GM23338 (cell line): ENCODE measurements at regions not wholly inside any gene's neighbourhood (a gene's known extent, or its start where the extent isn't known, plus 50 kb on each side); places are given as distances from the start of the nearest gene placed in this dataset.

Source experiments
- EZH2 ChIP-seq: fragments of 200-600 bp; sonication (generic); IDR thresholded peaks from one replicate; pipeline ENCODE4 v1.8.0; 2017; ENCODE audit warnings: antibody characterized with exemption, mild to moderate bottlenecking, low read depth; ENCODE audit not compliant: unreplicated experiment
- EZH2phosphoT487 ChIP-seq: fragments of 200-600 bp; sonication (generic); IDR thresholded peaks from one replicate; pipeline ENCODE4 v1.8.1; 2018; ENCODE audit warnings: antibody characterized with exemption; ENCODE audit not compliant: unreplicated experiment
- POLR2AphosphoS5 ChIP-seq: IDR thresholded peaks from 2 replicates; pipeline ENCODE4 v1.6.1; 2016; ENCODE audit warnings: antibody characterized with exemption, low read depth
- TF ChIP-seq, protein P1 (sequence below), 2 experiments: fragments of 200-600 bp in 1 of 2; sonication (generic) in 1 of 2; conservative IDR thresholded peaks; 2 replicates each; pipeline versions ENCODE4 v1.5.1 to v1.6.1; 2016 to 2017; ENCODE audit warnings: antibody characterized with exemption in 2 of 2, low read depth in 2 of 2, mild to moderate bottlenecking in 2 of 2, moderate library complexity in 1 of 2
- TF ChIP-seq, protein P2 (sequence below): IDR thresholded peaks from one replicate; pipeline ENCODE4 v1.6.1; 2018; ENCODE audit warnings: antibody characterized with exemption; ENCODE audit not compliant: unreplicated experiment

DNA sequence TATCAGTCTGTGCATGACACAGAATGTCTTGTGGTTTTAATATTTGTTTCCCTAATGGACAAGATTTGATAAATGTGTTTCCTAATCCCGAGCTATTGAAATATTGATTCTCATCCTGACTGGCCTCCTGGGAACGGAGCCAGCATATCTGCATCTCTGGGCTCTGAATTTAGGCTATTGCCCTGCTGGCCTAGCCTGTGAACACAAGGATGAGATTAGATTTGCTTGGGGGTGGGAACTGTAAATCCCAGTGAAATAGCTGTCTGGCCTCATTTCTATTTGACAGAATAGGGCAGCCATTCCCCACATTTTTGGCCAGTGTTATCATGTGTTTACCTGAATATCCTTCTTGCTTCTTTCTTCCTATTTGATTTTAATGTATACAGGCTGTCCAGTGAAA lies 198.4 kb upstream of the SOX4 start:
- no peak for TF ChIP-seq EZH2
- TF ChIP-seq, protein P1, sequence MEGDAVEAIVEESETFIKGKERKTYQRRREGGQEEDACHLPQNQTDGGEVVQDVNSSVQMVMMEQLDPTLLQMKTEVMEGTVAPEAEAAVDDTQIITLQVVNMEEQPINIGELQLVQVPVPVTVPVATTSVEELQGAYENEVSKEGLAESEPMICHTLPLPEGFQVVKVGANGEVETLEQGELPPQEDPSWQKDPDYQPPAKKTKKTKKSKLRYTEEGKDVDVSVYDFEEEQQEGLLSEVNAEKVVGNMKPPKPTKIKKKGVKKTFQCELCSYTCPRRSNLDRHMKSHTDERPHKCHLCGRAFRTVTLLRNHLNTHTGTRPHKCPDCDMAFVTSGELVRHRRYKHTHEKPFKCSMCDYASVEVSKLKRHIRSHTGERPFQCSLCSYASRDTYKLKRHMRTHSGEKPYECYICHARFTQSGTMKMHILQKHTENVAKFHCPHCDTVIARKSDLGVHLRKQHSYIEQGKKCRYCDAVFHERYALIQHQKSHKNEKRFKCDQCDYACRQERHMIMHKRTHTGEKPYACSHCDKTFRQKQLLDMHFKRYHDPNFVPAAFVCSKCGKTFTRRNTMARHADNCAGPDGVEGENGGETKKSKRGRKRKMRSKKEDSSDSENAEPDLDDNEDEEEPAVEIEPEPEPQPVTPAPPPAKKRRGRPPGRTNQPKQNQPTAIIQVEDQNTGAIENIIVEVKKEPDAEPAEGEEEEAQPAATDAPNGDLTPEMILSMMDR (conservative IDR thresholded peaks at IDR 0.05; ENCODE audit: low read depth in 2 of 2) = no peak
- TF ChIP-seq EZH2phosphoT487 = no peak
- TF ChIP-seq, protein P2, sequence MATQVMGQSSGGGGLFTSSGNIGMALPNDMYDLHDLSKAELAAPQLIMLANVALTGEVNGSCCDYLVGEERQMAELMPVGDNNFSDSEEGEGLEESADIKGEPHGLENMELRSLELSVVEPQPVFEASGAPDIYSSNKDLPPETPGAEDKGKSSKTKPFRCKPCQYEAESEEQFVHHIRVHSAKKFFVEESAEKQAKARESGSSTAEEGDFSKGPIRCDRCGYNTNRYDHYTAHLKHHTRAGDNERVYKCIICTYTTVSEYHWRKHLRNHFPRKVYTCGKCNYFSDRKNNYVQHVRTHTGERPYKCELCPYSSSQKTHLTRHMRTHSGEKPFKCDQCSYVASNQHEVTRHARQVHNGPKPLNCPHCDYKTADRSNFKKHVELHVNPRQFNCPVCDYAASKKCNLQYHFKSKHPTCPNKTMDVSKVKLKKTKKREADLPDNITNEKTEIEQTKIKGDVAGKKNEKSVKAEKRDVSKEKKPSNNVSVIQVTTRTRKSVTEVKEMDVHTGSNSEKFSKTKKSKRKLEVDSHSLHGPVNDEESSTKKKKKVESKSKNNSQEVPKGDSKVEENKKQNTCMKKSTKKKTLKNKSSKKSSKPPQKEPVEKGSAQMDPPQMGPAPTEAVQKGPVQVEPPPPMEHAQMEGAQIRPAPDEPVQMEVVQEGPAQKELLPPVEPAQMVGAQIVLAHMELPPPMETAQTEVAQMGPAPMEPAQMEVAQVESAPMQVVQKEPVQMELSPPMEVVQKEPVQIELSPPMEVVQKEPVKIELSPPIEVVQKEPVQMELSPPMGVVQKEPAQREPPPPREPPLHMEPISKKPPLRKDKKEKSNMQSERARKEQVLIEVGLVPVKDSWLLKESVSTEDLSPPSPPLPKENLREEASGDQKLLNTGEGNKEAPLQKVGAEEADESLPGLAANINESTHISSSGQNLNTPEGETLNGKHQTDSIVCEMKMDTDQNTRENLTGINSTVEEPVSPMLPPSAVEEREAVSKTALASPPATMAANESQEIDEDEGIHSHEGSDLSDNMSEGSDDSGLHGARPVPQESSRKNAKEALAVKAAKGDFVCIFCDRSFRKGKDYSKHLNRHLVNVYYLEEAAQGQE = no peak
- no peak for TF ChIP-seq POLR2AphosphoS5
